ENCODE measurements at regions not wholly inside any gene's neighbourhood (a gene's known extent, or its start where the extent isn't known, plus 50 kb on each side); places are given as distances from the start of the nearest gene placed in this dataset.
"Not testable (repeated sequence)": the region's sequence is repeated elsewhere in the genome, so short reads cannot be mapped to it uniquely, and the experiment has no call there.

DNA sequence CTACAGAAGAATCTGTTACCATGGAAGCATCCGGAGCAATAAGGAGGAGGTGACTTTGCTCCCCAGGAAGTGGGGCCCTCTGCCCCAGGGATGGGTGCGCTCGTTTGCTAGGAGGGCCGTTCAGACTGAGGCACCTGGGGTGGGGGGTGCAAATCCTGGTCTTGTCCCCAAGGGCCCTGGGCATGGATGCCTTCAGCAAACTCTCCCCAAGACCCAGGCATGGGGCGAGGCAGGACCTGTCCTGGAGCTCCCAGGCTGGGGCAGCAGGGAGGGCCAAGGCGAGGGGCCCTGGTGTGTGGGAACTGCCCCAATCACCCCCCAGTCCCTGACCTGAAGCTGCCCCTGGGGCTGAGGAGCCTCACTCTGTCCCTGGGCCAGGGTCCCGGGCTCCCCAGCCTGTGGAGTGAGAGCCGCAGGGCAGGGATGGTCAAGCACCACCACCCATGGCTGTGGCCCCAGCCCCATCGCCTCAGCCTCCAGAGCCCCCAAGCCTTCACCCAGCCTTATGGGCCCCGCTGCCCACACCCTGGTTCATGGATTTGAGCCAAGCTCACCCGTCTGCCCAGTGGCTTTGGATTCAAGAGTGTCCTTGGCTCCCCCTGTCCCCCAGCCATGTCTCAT is 240.6 kb upstream of the SGCG start:
- no peak overlapping the region for H3K9ac ChIP-seq (ENCODE audit: low read length)
- no peaks in the 10 kb centered on the region for H3K36me3 ChIP-seq (ENCODE audit: control insufficient read depth, low read depth, low read length)
- no peaks in the 10 kb centered on the region for H3K9me3 ChIP-seq (ENCODE audit: control insufficient read depth, low read depth, low read length)
- no peaks in the 10 kb centered on the region for H3K27me3 ChIP-seq (ENCODE audit: control insufficient read depth, insufficient read depth, low read length)
- no peak overlapping the region for H3K27ac ChIP-seq (ENCODE audit: low read length)
- no peaks in the 10 kb centered on the region for H3K4me1 ChIP-seq (ENCODE audit: control insufficient read depth, low read depth, low read length)
- H3K4me3 ChIP-seq (ENCODE audit: low read length) = no peak overlapping the region

DNA sequence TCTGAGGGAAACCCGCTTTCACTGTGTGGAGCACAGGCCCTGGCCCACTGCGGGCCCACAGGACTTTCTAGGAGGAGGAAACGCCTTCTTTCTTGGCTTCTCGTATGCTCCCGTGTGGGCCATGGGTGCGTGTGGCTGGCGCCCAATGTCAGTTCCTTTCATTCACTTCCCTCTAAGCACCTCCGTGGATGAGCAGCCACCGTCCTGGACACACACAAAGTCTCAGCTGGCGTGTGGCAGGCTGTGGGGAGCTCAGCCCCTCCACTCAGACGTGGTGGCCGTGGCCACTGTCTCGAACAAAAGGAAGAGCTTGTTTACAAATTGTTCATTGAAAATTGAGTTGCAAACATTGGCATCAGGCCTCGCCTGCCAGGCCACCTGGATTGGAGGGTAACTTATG is 240.0 kb upstream of the SGCG start:
- Histone ChIP-seq H3K9me3 (ENCODE audit: control insufficient read depth, low read depth, low read length) (no peaks in the 10 kb centered on the region), H3K4me1 (ENCODE audit: control insufficient read depth, low read depth, low read length) (no peaks in the 10 kb centered on the region), H3K4me3 (ENCODE audit: low read length) (no peak overlapping the region)

DNA sequence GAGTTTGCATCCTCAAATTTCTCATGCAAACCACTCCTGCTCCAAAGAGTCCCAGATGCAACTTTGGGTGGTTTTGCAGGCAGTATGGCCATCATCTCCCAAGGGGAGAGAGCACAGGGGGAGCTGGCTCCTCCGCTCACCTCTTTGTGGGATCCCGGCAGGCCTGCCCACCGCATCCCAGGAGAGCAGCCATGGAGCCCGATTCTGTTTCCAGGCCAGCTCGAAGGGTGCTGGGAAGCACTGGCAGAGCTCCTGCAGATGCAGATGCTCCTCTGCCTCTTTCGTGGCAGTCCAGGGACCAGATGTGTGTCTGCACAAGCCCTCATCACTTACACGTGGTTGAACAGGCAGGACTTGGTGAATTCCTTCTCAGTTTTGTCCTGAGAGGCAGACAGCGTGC is 239.3 kb upstream of the SGCG start:
- not testable (repeated sequence) for H3K27me3 ChIP-seq (ENCODE audit: control insufficient read depth, insufficient read depth, low read length); H3K27ac ChIP-seq (ENCODE audit: low read length); H3K9me3 ChIP-seq (ENCODE audit: control insufficient read depth, low read depth, low read length); H3K9ac ChIP-seq (ENCODE audit: low read length); H3K4me1 ChIP-seq (ENCODE audit: control insufficient read depth, low read depth, low read length); H3K36me3 ChIP-seq (ENCODE audit: control insufficient read depth, low read depth, low read length); H3K4me3 ChIP-seq (ENCODE audit: low read length)

More for the DNA sequence above, 240.0 kb upstream of the SGCG start:
- Histone ChIP-seq H3K9ac (ENCODE audit: low read length) (no peak overlapping the region), H3K27me3 (ENCODE audit: control insufficient read depth, insufficient read depth, low read length) (no peaks in the 10 kb centered on the region), H3K27ac (ENCODE audit: low read length) (no peak overlapping the region), H3K36me3 (ENCODE audit: control insufficient read depth, low read depth, low read length) (no peaks in the 10 kb centered on the region)

DNA sequence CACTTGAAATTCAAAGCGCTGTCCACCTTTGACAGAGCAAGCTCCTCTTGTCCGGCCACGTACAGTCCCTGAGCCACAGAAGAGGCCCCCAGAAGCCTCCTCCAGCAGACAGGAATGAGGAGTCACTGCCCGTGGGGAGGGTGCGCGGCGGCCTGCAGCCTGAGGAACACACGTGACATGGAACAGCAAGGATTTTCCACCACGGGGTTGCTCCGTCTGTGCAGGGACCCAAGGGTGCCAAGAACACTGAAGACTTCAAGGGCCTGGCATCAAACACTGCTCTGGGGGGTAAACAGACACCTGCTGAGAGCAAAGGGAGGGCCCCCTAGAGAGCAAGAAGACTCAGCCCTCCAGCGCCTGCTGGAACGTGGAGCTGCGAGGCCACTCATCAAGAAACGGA is 237.9 kb upstream of the SGCG start:
- H3K36me3 ChIP-seq (ENCODE audit: control insufficient read depth, low read depth, low read length); H3K4me1 ChIP-seq (ENCODE audit: control insufficient read depth, low read depth, low read length); H3K9ac ChIP-seq (ENCODE audit: low read length); H3K27me3 ChIP-seq (ENCODE audit: control insufficient read depth, insufficient read depth, low read length); H3K27ac ChIP-seq (ENCODE audit: low read length); H3K9me3 ChIP-seq (ENCODE audit: control insufficient read depth, low read depth, low read length); H3K4me3 ChIP-seq (ENCODE audit: low read length): not testable (repeated sequence)

DNA sequence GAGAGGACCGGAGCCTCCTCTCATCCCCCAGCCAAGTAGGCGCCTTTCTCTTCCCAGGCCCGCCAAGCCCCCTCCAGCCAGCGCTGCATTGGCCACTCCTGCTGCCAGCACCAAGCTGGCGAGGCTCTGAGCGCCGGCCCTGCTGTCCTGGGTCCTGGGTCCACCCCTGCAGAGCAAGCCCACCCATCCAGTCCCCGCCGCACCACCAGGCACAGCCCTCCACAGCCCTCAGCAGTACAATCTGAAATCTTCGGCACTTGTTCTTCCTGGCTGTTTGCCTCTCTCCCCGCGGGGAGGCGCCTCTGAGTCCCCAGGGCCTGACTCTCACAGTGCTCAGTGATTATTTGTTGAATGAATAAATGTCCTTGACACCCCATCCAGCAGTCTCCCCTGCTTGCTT is 236.4 kb upstream of the SGCG start:
- Histone ChIP-seq H3K27me3 (ENCODE audit: control insufficient read depth, insufficient read depth, low read length) (no peaks in the 10 kb centered on the region), H3K9ac (ENCODE audit: low read length) (no peak overlapping the region), H3K9me3 (ENCODE audit: control insufficient read depth, low read depth, low read length) (no peaks in the 10 kb centered on the region), H3K4me3 (ENCODE audit: low read length) (no peak overlapping the region), H3K36me3 (ENCODE audit: control insufficient read depth, low read depth, low read length) (no peaks in the 10 kb centered on the region), H3K4me1 (ENCODE audit: control insufficient read depth, low read depth, low read length) (no peaks in the 10 kb centered on the region), H3K27ac (ENCODE audit: low read length) (no peak overlapping the region)

DNA sequence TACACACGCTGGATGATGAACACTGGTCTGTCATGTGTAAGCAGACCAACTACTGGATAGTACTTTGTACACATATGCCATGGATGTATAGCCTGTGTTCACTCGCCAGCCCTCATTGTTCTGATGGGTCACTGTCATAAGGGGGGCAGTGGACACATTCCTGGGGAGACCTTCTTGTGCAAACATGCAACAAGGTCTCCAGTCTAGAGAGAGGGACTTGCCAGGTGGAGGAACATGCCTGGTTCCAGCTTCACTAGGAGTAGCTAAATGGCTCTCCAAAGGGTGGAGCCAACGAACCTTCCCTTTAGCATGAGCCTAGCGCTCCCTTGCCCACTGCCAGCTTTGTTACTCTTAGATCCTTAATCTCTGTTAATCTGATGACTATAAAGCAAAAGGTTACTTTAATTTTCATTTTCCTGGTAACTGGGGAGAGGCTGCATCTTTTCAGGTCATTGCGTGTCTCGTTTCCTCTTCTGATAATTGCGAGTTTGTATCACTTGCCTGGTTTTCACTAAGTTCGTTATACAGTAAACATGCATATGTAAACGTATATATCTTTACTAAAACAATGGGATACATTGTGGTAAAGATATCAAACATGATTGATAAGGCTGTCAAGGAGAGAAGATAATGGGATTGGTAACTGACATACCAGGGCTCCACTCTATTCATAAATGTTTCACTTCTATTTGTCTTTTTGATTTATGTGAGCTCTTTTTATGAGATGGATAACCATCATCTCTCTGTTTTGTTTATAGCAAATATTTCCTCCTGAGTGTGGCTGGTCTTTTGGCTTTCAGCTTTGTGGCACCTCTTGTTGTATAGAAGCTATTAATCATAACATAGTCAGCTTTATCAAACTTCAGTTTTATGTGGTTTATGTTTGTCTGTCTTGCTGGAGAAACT is 235.2 kb upstream of the SGCG start:
- Histone ChIP-seq H3K9ac (ENCODE audit: low read length) (no peak overlapping the region), H3K36me3 (ENCODE audit: control insufficient read depth, low read depth, low read length) (no peaks in the 10 kb centered on the region), H3K27me3 (ENCODE audit: control insufficient read depth, insufficient read depth, low read length) (no peaks in the 10 kb centered on the region), H3K27ac (ENCODE audit: low read length) (no peak overlapping the region), H3K4me1 (ENCODE audit: control insufficient read depth, low read depth, low read length) (no peaks in the 10 kb centered on the region), H3K4me3 (ENCODE audit: low read length) (no peak overlapping the region), H3K9me3 (ENCODE audit: control insufficient read depth, low read depth, low read length) (peaks cover under 1% of the 10 kb centered on the region)

DNA sequence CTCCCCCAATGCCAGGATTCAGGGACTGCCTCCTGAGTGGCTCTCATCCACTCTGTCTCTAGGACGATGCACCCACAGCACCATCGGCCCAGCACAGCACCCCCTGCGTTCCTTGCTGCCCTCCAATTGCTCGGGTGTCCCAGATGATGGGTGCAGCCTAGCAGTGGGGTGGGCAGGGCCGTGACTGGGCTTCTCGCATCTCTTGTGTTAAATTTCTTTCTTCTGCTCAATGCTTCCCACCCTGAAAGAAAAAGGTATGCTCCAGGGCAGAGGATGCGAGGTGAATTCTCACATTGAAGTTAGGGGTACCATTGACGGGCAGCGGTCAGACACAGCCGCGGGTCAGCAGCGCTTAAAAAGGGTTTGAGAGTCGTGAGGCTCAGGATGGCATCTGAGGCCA is 232.4 kb upstream of the SGCG start:
- peaks cover 9% of the 10 kb centered on the region for H3K9me3 ChIP-seq (ENCODE audit: control insufficient read depth, low read depth, low read length)
- no peak overlapping the region for H3K27ac ChIP-seq (ENCODE audit: low read length)
- no peaks in the 10 kb centered on the region for H3K36me3 ChIP-seq (ENCODE audit: control insufficient read depth, low read depth, low read length)
- H3K27me3 ChIP-seq (ENCODE audit: control insufficient read depth, insufficient read depth, low read length) = no peaks in the 10 kb centered on the region
- no peak overlapping the region for H3K4me3 ChIP-seq (ENCODE audit: low read length)
- no peaks in the 10 kb centered on the region for H3K4me1 ChIP-seq (ENCODE audit: control insufficient read depth, low read depth, low read length)
- H3K9ac ChIP-seq (ENCODE audit: low read length) = no peak overlapping the region

DNA sequence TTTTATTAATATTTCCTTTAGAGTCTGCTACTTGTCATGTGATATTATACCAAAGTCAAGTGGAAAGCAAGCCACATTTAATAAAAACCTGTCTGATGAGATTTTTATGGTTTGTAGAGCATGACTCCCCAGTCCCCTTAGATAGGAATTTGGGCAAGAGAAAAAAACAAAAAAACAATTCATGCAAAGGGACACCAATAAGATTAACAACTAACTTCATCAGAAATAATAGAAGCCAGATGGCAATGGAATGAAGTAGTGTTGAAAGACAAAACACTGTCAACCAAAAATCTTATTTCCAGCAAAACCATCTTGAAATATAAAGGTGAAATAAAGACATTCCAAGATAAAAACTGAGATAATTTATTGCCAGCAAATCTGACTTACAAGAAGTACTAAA is 228.8 kb upstream of the SGCG start:
- H3K36me3 ChIP-seq (ENCODE audit: control insufficient read depth, low read depth, low read length); H3K9me3 ChIP-seq (ENCODE audit: control insufficient read depth, low read depth, low read length); H3K27me3 ChIP-seq (ENCODE audit: control insufficient read depth, insufficient read depth, low read length); H3K4me1 ChIP-seq (ENCODE audit: control insufficient read depth, low read depth, low read length); H3K27ac ChIP-seq (ENCODE audit: low read length); H3K4me3 ChIP-seq (ENCODE audit: low read length); H3K9ac ChIP-seq (ENCODE audit: low read length): not testable (repeated sequence)

DNA sequence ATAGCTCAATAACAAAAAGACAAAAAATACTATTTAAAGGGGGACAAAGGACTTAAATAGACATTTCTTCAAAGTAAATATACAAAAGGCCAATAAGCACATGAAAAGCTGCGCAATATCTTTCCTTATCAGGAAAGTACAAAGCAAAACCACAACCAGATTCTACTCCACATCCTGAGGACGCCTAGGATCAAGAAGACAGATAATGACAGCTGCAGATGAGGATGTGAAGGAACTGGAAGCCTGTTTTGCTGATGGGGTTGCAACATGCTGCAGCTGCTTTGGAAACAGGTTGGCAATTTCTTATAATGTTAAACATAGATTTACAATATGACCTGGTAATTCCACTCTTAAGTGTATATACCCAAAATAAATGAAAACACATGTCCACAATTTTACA is 225.6 kb upstream of the SGCG start:
- not testable (repeated sequence) for H3K27ac ChIP-seq (ENCODE audit: low read length); H3K9ac ChIP-seq (ENCODE audit: low read length); H3K4me3 ChIP-seq (ENCODE audit: low read length); H3K27me3 ChIP-seq (ENCODE audit: control insufficient read depth, insufficient read depth, low read length); H3K4me1 ChIP-seq (ENCODE audit: control insufficient read depth, low read depth, low read length); H3K9me3 ChIP-seq (ENCODE audit: control insufficient read depth, low read depth, low read length); H3K36me3 ChIP-seq (ENCODE audit: control insufficient read depth, low read depth, low read length)

DNA sequence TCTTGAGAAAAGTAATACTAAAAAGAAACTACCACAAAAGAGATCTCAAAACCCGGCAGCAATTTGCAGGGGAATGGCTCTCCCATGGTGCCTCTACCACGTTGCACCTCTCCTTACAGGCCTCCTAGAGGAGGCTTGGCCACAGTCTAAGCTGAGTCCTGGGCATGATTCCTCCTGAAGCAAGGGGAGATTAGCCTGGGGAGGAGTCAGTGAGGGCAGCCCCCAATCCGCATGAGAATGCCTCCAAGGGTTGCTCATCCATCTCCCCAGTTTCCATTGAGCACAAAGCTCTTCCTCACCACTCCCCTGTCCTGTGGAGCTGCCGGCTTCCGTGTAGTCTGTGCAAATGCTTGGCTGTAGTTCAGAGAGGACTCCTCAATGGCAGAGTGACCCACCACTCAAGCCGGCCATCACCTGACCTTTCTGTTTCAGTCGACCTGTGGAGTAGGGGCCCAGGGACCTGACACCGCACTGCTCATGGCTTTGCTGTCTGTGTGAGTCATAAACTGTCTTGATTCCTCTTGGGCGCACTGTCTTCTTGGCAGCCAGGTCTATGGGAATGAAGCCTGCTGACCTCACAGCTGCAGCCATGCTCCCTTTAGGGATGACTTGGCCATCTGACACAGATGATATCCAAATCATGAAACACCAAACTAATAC is 224.2 kb upstream of the SGCG start:
- not testable (repeated sequence) for H3K4me1 ChIP-seq (ENCODE audit: control insufficient read depth, low read depth, low read length); H3K9ac ChIP-seq (ENCODE audit: low read length); H3K27ac ChIP-seq (ENCODE audit: low read length); H3K27me3 ChIP-seq (ENCODE audit: control insufficient read depth, insufficient read depth, low read length); H3K9me3 ChIP-seq (ENCODE audit: control insufficient read depth, low read depth, low read length); H3K36me3 ChIP-seq (ENCODE audit: control insufficient read depth, low read depth, low read length); H3K4me3 ChIP-seq (ENCODE audit: low read length)

DNA sequence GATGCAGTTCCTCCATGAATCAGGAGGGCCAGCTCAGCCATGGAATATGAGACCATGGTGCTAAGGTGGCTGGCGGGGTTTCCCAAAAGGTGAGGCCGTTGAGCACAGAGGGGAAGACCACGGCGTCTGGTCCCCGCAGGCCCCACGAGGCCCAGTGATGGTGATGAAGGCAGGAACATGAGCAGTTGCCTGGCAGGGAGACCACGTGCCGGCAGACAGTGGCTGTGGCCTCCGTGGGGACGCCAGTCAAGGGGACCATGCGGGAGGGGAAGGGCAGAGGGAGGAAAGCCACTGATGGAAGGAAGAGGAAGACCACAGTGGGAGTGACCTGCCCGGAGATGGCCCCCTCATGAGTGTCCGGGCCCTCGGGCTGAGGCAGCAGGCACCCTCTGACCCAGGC is 220.9 kb upstream of the SGCG start:
- not testable (repeated sequence) for H3K9ac ChIP-seq (ENCODE audit: low read length); H3K36me3 ChIP-seq (ENCODE audit: control insufficient read depth, low read depth, low read length); H3K4me3 ChIP-seq (ENCODE audit: low read length); H3K27me3 ChIP-seq (ENCODE audit: control insufficient read depth, insufficient read depth, low read length); H3K9me3 ChIP-seq (ENCODE audit: control insufficient read depth, low read depth, low read length); H3K27ac ChIP-seq (ENCODE audit: low read length); H3K4me1 ChIP-seq (ENCODE audit: control insufficient read depth, low read depth, low read length)

DNA sequence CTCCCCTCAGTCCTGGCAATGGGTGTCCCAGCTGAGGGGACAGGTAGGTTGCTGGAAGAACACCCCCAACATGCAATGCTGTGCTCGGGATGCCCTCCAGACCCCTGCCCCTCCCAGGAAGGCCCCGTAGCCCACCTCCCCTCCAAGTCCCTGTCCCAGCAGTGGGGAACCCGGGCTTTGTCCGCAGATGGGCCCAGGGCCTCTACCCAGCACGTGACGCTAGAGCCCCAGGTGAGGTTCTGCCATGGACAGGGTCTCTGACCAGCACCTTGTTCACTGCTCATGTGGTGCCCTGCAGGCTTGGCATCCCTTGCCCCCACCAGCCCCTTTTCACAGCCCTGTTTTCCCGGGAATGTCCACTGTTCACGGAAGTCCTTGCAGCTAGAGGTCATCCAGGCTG is 220.0 kb upstream of the SGCG start:
- Histone ChIP-seq H3K4me3 (ENCODE audit: low read length) (no peak overlapping the region), H3K36me3 (ENCODE audit: control insufficient read depth, low read depth, low read length) (no peaks in the 10 kb centered on the region), H3K4me1 (ENCODE audit: control insufficient read depth, low read depth, low read length) (no peaks in the 10 kb centered on the region), H3K9ac (ENCODE audit: low read length) (no peak overlapping the region), H3K27me3 (ENCODE audit: control insufficient read depth, insufficient read depth, low read length) (no peaks in the 10 kb centered on the region), H3K27ac (ENCODE audit: low read length) (no peak overlapping the region), H3K9me3 (ENCODE audit: control insufficient read depth, low read depth, low read length) (no peaks in the 10 kb centered on the region)
